ENCODE measurements at regions not wholly inside any gene's neighbourhood (a gene's known extent, or its start where the extent isn't known, plus 50 kb on each side); places are given as distances from the start of the nearest gene placed in this dataset.

GRCh38 chr1:244218220-244218619 lies 167.1 kb downstream of the ZBTB18 start:
- Mint-ChIP-seq H3K36me3 (ENCODE audit: low read depth) (no peaks in the 10 kb centered on the region), H3K27ac (no peak overlapping the region), H3K27me3 (no peaks in the 10 kb centered on the region), H3K4me1 (ENCODE audit: low read depth) (no peaks in the 10 kb centered on the region), H3K9me3 (no peaks in the 10 kb centered on the region), H3K4me3 (no peak overlapping the region)
- H3K4me1 ChIP-seq (ENCODE audit: insufficient read depth, low read length): no peaks in the 10 kb centered on the region
- peaks cover 0 to 2% of the 10 kb centered on the region in 2 experiments for H3K27me3 ChIP-seq (ENCODE audit: control insufficient read depth in 1 of 2, insufficient read depth in 2 of 2, low read length in 2 of 2)
- DNase-seq (no peak), ATAC-seq (ENCODE audit: poor library complexity) (no peak)
- intact Hi-C loops (cut with DNase I, micrococcal nuclease): no loop called here
- H3K4me3 ChIP-seq (ENCODE audit: low read length): no peak overlapping the region
- peaks cover 0 to 6% of the 10 kb centered on the region in 2 experiments for H3K9me3 ChIP-seq (ENCODE audit: control insufficient read depth in 1 of 2, insufficient read depth in 1 of 2, low read length in 2 of 2)
- H3K27ac ChIP-seq (ENCODE audit: low read depth in 1 of 2, low read length in 2 of 2): no peak overlapping the region
- CTCF ChIA-PET: no interaction called here
- H3K36me3 ChIP-seq (ENCODE audit: insufficient read depth, low read length): no peaks in the 10 kb centered on the region
- POLR2A ChIA-PET: no interaction called here
- TF ChIP-seq, protein P1, sequence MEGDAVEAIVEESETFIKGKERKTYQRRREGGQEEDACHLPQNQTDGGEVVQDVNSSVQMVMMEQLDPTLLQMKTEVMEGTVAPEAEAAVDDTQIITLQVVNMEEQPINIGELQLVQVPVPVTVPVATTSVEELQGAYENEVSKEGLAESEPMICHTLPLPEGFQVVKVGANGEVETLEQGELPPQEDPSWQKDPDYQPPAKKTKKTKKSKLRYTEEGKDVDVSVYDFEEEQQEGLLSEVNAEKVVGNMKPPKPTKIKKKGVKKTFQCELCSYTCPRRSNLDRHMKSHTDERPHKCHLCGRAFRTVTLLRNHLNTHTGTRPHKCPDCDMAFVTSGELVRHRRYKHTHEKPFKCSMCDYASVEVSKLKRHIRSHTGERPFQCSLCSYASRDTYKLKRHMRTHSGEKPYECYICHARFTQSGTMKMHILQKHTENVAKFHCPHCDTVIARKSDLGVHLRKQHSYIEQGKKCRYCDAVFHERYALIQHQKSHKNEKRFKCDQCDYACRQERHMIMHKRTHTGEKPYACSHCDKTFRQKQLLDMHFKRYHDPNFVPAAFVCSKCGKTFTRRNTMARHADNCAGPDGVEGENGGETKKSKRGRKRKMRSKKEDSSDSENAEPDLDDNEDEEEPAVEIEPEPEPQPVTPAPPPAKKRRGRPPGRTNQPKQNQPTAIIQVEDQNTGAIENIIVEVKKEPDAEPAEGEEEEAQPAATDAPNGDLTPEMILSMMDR (IDR thresholded peaks at IDR 0.05): no peak

DNA sequence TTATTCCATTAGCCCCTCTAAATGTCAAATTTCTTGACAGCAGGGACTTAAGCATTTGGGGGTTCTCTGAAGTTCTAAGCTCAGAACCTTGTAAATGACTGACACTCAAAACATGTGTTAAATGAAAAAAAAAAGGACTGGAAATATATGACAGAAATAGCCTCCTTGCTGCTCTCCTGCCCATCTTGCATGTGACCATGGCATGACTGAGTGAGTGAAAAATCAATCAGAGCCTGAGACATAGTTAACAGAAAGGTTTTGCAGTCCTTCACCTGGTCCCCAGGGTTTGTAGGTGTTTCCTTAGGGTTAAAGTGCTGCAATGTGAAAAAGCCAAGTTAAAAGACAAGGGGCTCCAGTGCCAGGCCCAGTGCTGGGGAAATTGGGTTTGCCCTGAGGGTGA lies 168.1 kb downstream of the ZBTB18 start:
- ChIA-PET POLR2A (no interaction called here), CTCF (no interaction called here)
- TF ChIP-seq, protein P1 (IDR thresholded peaks at IDR 0.05): no peak
- H3K4me3 Mint-ChIP-seq: no peak overlapping the region
- no peaks in the 10 kb centered on the region for H3K9me3 Mint-ChIP-seq
- intact Hi-C loops (cut with DNase I, micrococcal nuclease): no loop called here
- Histone ChIP-seq H3K4me3 (ENCODE audit: low read length) (no peak overlapping the region), H3K27me3 (ENCODE audit: control insufficient read depth in 1 of 2, insufficient read depth in 2 of 2, low read length in 2 of 2) (peaks cover 0 to 2% of the 10 kb centered on the region in 2 experiments), H3K36me3 (ENCODE audit: insufficient read depth, low read length) (no peaks in the 10 kb centered on the region), H3K4me1 (ENCODE audit: insufficient read depth, low read length) (no peaks in the 10 kb centered on the region), H3K27ac (ENCODE audit: low read depth in 1 of 2, low read length in 2 of 2) (no peak overlapping the region), H3K9me3 (ENCODE audit: control insufficient read depth in 1 of 2, insufficient read depth in 1 of 2, low read length in 2 of 2) (peaks cover 0 to 6% of the 10 kb centered on the region in 2 experiments)
- DNase-seq (no peak), ATAC-seq (ENCODE audit: poor library complexity) (no peak)
- H3K4me1 Mint-ChIP-seq (ENCODE audit: low read depth): no peaks in the 10 kb centered on the region
- no peak overlapping the region for H3K27ac Mint-ChIP-seq
- H3K36me3 Mint-ChIP-seq (ENCODE audit: low read depth): no peaks in the 10 kb centered on the region
- no peaks in the 10 kb centered on the region for H3K27me3 Mint-ChIP-seq

DNA sequence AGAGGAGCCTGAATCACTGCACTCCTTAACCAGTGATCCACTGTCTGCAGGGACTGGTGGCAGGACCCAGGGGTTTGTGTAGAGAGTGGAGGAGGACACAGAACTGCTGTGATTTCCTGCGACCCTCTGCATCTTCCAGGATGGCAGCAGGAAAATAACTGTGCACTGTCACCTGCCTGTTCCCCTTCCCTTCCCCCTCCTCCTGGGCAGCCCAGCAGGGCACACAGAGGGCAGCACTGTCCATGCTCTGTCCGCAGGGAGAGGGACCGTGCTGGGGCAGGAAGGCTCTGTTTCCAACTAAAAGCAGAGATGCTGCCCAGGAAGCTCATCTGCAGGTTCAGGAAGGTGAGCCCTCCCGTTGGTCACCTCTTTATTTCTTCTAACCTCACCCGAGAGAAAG lies 168.7 kb downstream of the ZBTB18 start:
- H3K36me3 Mint-ChIP-seq (ENCODE audit: low read depth): no peaks in the 10 kb centered on the region
- H3K9me3 ChIP-seq (ENCODE audit: control insufficient read depth in 1 of 2, insufficient read depth in 1 of 2, low read length in 2 of 2): peaks cover 0 to 6% of the 10 kb centered on the region in 2 experiments
- H3K4me3 ChIP-seq (ENCODE audit: low read length): no peak overlapping the region
- H3K27me3 Mint-ChIP-seq: no peaks in the 10 kb centered on the region
- TF ChIP-seq, protein P1 (IDR thresholded peaks at IDR 0.05): no peak
- no peaks in the 10 kb centered on the region for H3K4me1 Mint-ChIP-seq (ENCODE audit: low read depth)
- H3K27ac ChIP-seq (ENCODE audit: low read depth in 1 of 2, low read length in 2 of 2): no peak overlapping the region
- no peaks in the 10 kb centered on the region for H3K36me3 ChIP-seq (ENCODE audit: insufficient read depth, low read length)
- no peak overlapping the region for H3K4me3 Mint-ChIP-seq
- intact Hi-C loops (cut with DNase I, micrococcal nuclease): no loop called here
- peaks cover 0 to 2% of the 10 kb centered on the region in 2 experiments for H3K27me3 ChIP-seq (ENCODE audit: control insufficient read depth in 1 of 2, insufficient read depth in 2 of 2, low read length in 2 of 2)
- no peaks in the 10 kb centered on the region for H3K9me3 Mint-ChIP-seq
- POLR2A ChIA-PET: no interaction called here
- no peak for ATAC-seq (ENCODE audit: poor library complexity)
- no peak for DNase-seq
- no peak overlapping the region for H3K27ac Mint-ChIP-seq
- CTCF ChIA-PET: no interaction called here
- H3K4me1 ChIP-seq (ENCODE audit: insufficient read depth, low read length): no peaks in the 10 kb centered on the region

All from CD4-positive, alpha-beta T cell (primary cell).